ENCODE measurements at regions not wholly inside any gene's neighbourhood (a gene's known extent, or its start where the extent isn't known, plus 50 kb on each side); places are given as distances from the start of the nearest gene placed in this dataset.
A peak's percentile ranks its signal among the peaks of the same experiment; 100 is the strongest.

DNA sequence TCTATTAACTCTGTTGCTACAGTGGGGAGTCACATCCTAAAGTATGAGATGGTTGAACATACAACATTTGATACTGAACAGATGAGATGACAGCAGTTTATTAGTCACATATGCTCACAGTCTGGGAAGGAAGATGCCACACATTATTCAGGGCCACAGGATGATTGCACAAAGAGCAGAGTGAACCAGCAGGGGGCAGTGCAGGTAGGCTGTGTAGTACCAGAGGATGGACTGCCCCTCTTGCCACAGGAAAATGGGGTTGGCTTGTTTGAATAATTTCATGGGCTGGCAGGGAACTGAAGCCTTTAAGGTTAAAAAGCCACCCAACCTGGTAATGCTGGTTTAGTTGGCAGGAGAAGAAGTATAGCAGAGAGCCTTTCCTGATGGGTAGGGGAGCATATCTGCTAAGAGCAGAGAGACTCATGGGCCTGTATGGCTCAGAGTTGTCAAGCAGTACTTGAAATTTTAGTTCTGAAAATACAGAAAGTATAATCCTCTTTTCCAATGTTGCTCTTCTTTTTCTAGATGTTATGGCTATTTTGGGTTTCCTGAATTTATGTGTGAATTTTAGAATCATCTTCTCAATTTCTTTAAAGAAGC lies 180.4 kb upstream of the B3GAT1 start:
- CTCF ChIA-PET, result no interaction called here
- DNase-seq (ENCODE audit: low spot score) (peak; percentile 84), ATAC-seq (peak; percentile 85)
- Mint-ChIP-seq H3K36me3 (no peaks in the 10 kb centered on the region), H3K27me3 (ENCODE audit: low read depth) (peaks cover 2% of the 10 kb centered on the region; the same call in 1 of the 2 replicates), H3K9me3 (no peaks in the 10 kb centered on the region), H3K4me3 (no peak overlapping the region), H3K27ac (no peak overlapping the region), H3K4me1 (no peaks in the 10 kb centered on the region)
- TF ChIP-seq ETV6 (CRISPR knock-in tag; IDR thresholded peaks at IDR 0.05) (no peak), CTCF (IDR thresholded peaks at IDR 0.05) (peak; percentile 71), ATF1 (CRISPR knock-in tag; IDR thresholded peaks at IDR 0.05) (no peak)
- POLR2A ChIA-PET, result no interaction called here

DNA sequence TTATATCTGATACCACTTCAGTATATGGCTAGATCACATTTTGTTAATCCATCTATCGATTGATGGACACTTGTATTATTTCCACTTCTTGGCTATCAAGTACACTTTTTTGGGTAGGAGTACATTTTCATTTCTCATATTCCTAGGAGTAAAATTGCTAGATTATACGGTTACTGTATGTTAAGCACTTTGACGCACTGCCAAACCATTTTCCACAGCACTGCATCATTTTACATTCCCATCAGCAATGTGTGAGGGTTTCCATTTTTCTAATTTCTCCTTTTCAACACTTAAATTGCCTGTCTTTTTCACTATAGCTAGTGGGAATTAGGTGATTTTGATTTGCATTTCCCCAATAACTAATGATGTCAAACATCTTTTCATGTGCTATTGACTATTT lies 179.3 kb upstream of the B3GAT1 start:
- Mint-ChIP-seq H3K4me1 (0 out of 2 replicates have a peak, but pooled peaks cover 5% of the 10 kb centered on the region), H3K36me3 (no peaks in the 10 kb centered on the region), H3K27me3 (ENCODE audit: low read depth) (peaks cover 7% of the 10 kb centered on the region; the same call in 1 of the 2 replicates), H3K27ac (no peak overlapping the region), H3K4me3 (no peak overlapping the region), H3K9me3 (no peaks in the 10 kb centered on the region)
- TF ChIP-seq, protein P1, sequence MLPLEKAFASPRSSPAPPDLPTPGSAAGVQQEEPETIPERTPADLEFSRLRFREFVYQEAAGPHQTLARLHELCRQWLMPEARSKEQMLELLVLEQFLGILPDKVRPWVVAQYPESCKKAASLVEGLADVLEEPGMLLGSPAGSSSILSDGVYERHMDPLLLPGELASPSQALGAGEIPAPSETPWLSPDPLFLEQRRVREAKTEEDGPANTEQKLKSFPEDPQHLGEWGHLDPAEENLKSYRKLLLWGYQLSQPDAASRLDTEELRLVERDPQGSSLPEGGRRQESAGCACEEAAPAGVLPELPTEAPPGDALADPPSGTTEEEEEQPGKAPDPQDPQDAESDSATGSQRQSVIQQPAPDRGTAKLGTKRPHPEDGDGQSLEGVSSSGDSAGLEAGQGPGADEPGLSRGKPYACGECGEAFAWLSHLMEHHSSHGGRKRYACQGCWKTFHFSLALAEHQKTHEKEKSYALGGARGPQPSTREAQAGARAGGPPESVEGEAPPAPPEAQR (CRISPR knock-in tag; IDR thresholded peaks at IDR 0.05), result no peak
- TF ChIP-seq ZNF263 (CRISPR knock-in tag; IDR thresholded peaks at IDR 0.05; ENCODE audit: low read depth) (no peak), CBFB (CRISPR knock-in tag; IDR thresholded peaks at IDR 0.05; ENCODE audit: low read depth) (no peak), IRF1 (CRISPR knock-in tag; IDR thresholded peaks at IDR 0.05) (no peak)
- no peak for ATAC-seq
- DNase-seq (ENCODE audit: low spot score), result no peak
- CTCF ChIA-PET, result no interaction called here
- POLR2A ChIA-PET, result no interaction called here

GRCh38 chr11:134589129-134589528 lies 177.1 kb upstream of the B3GAT1 start:
- no peak for DNase-seq (ENCODE audit: low spot score)
- TF ChIP-seq ZNF232 (CRISPR knock-in tag; IDR thresholded peaks at IDR 0.05), result no peak
- TF ChIP-seq, protein P2, sequence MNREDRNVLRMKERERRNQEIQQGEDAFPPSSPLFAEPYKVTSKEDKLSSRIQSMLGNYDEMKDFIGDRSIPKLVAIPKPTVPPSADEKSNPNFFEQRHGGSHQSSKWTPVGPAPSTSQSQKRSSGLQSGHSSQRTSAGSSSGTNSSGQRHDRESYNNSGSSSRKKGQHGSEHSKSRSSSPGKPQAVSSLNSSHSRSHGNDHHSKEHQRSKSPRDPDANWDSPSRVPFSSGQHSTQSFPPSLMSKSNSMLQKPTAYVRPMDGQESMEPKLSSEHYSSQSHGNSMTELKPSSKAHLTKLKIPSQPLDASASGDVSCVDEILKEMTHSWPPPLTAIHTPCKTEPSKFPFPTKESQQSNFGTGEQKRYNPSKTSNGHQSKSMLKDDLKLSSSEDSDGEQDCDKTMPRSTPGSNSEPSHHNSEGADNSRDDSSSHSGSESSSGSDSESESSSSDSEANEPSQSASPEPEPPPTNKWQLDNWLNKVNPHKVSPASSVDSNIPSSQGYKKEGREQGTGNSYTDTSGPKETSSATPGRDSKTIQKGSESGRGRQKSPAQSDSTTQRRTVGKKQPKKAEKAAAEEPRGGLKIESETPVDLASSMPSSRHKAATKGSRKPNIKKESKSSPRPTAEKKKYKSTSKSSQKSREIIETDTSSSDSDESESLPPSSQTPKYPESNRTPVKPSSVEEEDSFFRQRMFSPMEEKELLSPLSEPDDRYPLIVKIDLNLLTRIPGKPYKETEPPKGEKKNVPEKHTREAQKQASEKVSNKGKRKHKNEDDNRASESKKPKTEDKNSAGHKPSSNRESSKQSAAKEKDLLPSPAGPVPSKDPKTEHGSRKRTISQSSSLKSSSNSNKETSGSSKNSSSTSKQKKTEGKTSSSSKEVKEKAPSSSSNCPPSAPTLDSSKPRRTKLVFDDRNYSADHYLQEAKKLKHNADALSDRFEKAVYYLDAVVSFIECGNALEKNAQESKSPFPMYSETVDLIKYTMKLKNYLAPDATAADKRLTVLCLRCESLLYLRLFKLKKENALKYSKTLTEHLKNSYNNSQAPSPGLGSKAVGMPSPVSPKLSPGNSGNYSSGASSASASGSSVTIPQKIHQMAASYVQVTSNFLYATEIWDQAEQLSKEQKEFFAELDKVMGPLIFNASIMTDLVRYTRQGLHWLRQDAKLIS (CRISPR knock-in tag; IDR thresholded peaks at IDR 0.05; ENCODE audit: borderline replicate concordance), result no peak
- no peak for TF ChIP-seq NFE2L1 (CRISPR knock-in tag; IDR thresholded peaks at IDR 0.05)
- no peak for TF ChIP-seq SMAD3 (CRISPR knock-in tag; IDR thresholded peaks at IDR 0.05; ENCODE audit: borderline replicate concordance)
- no peak for TF ChIP-seq GRHL2 (CRISPR knock-in tag; IDR thresholded peaks at IDR 0.05; ENCODE audit: insufficient replicate concordance, severe bottlenecking)
- TF ChIP-seq FOXK1 (CRISPR knock-in tag; IDR thresholded peaks at IDR 0.05), result no peak
- TF ChIP-seq, protein P3, sequence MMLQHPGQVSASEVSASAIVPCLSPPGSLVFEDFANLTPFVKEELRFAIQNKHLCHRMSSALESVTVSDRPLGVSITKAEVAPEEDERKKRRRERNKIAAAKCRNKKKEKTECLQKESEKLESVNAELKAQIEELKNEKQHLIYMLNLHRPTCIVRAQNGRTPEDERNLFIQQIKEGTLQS (CRISPR knock-in tag; conservative IDR thresholded peaks at IDR 0.05), result no peak
- TF ChIP-seq HMGA2 (CRISPR knock-in tag; IDR thresholded peaks at IDR 0.05), result no peak
- TF ChIP-seq ZNF423 (CRISPR knock-in tag; IDR thresholded peaks at IDR 0.05), result no peak
- no peak for TF ChIP-seq CREM (CRISPR knock-in tag; IDR thresholded peaks at IDR 0.05)
- TF ChIP-seq USF2 (CRISPR knock-in tag; IDR thresholded peaks at IDR 0.05), result no peak
- no peak for TF ChIP-seq NR1H2 (CRISPR knock-in tag; IDR thresholded peaks at IDR 0.05)
- no peak for TF ChIP-seq NR3C1 (CRISPR knock-in tag; conservative IDR thresholded peaks at IDR 0.05; ENCODE audit: low read depth)
- no peak for TF ChIP-seq NR2C2 (CRISPR knock-in tag; IDR thresholded peaks at IDR 0.05)

More at GRCh38 chr11:134589129-134589528, 177.1 kb upstream of the B3GAT1 start:
- Mint-ChIP-seq H3K36me3 (no peaks in the 10 kb centered on the region), H3K4me3 (no peak overlapping the region), H3K4me1 (peaks cover 14% of the 10 kb centered on the region), H3K27ac (no peak overlapping the region), H3K27me3 (ENCODE audit: low read depth) (peaks cover 5% of the 10 kb centered on the region; the same call in 1 of the 2 replicates), H3K9me3 (no peaks in the 10 kb centered on the region)
- no peak for ATAC-seq
- POLR2A ChIA-PET, result no interaction called here
- CTCF ChIA-PET, result no interaction called here

All from WTC11 (cell line).